ENCODE measurements at regions not wholly inside any gene's neighbourhood (a gene's known extent, or its start where the extent isn't known, plus 50 kb on each side); places are given as distances from the start of the nearest gene placed in this dataset.

- TF ChIP-seq TAF1 (IDR thresholded peaks at IDR 0.05; ENCODE audit: borderline replicate concordance, insufficient read depth, low read length) = no peak
- TF ChIP-seq, protein P1, sequence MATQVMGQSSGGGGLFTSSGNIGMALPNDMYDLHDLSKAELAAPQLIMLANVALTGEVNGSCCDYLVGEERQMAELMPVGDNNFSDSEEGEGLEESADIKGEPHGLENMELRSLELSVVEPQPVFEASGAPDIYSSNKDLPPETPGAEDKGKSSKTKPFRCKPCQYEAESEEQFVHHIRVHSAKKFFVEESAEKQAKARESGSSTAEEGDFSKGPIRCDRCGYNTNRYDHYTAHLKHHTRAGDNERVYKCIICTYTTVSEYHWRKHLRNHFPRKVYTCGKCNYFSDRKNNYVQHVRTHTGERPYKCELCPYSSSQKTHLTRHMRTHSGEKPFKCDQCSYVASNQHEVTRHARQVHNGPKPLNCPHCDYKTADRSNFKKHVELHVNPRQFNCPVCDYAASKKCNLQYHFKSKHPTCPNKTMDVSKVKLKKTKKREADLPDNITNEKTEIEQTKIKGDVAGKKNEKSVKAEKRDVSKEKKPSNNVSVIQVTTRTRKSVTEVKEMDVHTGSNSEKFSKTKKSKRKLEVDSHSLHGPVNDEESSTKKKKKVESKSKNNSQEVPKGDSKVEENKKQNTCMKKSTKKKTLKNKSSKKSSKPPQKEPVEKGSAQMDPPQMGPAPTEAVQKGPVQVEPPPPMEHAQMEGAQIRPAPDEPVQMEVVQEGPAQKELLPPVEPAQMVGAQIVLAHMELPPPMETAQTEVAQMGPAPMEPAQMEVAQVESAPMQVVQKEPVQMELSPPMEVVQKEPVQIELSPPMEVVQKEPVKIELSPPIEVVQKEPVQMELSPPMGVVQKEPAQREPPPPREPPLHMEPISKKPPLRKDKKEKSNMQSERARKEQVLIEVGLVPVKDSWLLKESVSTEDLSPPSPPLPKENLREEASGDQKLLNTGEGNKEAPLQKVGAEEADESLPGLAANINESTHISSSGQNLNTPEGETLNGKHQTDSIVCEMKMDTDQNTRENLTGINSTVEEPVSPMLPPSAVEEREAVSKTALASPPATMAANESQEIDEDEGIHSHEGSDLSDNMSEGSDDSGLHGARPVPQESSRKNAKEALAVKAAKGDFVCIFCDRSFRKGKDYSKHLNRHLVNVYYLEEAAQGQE (IDR thresholded peaks at IDR 0.05; ENCODE audit: insufficient read depth in 1 of 2, low read depth in 2 of 2, low read length in 2 of 2) = no peak
- no peak for TF ChIP-seq SIN3A (IDR thresholded peaks at IDR 0.05; ENCODE audit: borderline replicate concordance, insufficient read depth, low read length)
- TF ChIP-seq POLR2AphosphoS5 (IDR thresholded peaks at IDR 0.05; ENCODE audit: low read depth, low read length) = no peak
- no peak for TF ChIP-seq FOXP2 (optimal IDR thresholded peaks at IDR 0.05; ENCODE audit: borderline replicate concordance, extremely low read depth, extremely low read length, insufficient read depth)
Measured at GRCh38 chr16:61382435-61382834, 653.8 kb downstream of the CDH8 start.

DNA sequence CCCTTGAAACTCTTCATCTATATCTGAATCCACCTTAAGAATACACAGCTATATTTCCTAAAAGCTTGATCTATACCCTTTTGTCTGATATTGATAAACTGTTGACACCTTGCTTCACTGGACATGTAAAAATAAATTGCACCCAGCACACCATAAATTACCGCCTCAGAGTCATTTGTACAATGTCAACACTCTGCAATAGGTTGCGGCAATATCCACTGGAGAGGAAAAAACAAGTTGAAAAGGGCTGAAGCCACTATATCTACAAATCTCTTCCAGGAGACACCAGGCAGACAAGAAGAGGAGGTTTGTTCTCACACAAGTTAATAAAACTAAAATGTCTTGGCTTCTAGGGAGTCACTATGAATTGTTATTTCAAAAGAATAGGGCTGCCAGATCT lies 656.9 kb downstream of the CDH8 start:
- TF ChIP-seq POLR2AphosphoS5 (IDR thresholded peaks at IDR 0.05; ENCODE audit: low read depth, low read length) = no peak
- no peak for TF ChIP-seq SIN3A (IDR thresholded peaks at IDR 0.05; ENCODE audit: borderline replicate concordance, insufficient read depth, low read length)
- TF ChIP-seq, protein P1 (IDR thresholded peaks at IDR 0.05; ENCODE audit: insufficient read depth in 1 of 2, low read depth in 2 of 2, low read length in 2 of 2) = no peak
- TF ChIP-seq FOXP2 (optimal IDR thresholded peaks at IDR 0.05; ENCODE audit: borderline replicate concordance, extremely low read depth, extremely low read length, insufficient read depth) = no peak
- no peak for TF ChIP-seq TAF1 (IDR thresholded peaks at IDR 0.05; ENCODE audit: borderline replicate concordance, insufficient read depth, low read length)

- no peak for TF ChIP-seq POLR2AphosphoS5 (IDR thresholded peaks at IDR 0.05; ENCODE audit: low read depth, low read length)
- TF ChIP-seq TAF1 (IDR thresholded peaks at IDR 0.05; ENCODE audit: borderline replicate concordance, insufficient read depth, low read length) = no peak
- TF ChIP-seq, protein P1 (IDR thresholded peaks at IDR 0.05; ENCODE audit: insufficient read depth in 1 of 2, low read depth in 2 of 2, low read length in 2 of 2) = no peak
- TF ChIP-seq SIN3A (IDR thresholded peaks at IDR 0.05; ENCODE audit: borderline replicate concordance, insufficient read depth, low read length) = no peak
- TF ChIP-seq FOXP2 (optimal IDR thresholded peaks at IDR 0.05; ENCODE audit: borderline replicate concordance, extremely low read depth, extremely low read length, insufficient read depth) = no peak
Measured at GRCh38 chr16:61374071-61374470, 662.2 kb downstream of the CDH8 start.

DNA sequence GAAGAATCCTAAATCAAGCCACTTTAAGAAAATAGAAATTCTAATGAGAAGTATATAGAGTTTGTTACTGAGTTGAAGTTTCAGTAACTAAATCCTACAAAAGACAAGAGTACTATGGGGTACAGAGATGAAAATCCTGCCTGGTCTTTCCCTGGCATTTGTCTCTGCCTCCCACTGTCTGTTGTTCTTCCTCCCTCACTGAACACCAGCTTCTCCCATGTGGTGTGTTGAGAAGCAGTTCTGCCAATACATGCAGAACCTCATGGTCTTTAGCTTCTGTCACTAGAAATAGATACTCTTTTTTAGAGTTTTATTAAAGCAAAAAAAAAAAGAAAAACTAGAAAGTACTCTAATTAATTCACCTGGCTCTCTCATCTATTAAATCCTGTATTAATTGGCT lies 664.4 kb downstream of the CDH8 start:
- TF ChIP-seq TAF1 (IDR thresholded peaks at IDR 0.05; ENCODE audit: borderline replicate concordance, insufficient read depth, low read length) (no peak), POLR2AphosphoS5 (IDR thresholded peaks at IDR 0.05; ENCODE audit: low read depth, low read length) (no peak), FOXP2 (optimal IDR thresholded peaks at IDR 0.05; ENCODE audit: borderline replicate concordance, extremely low read depth, extremely low read length, insufficient read depth) (no peak), SIN3A (IDR thresholded peaks at IDR 0.05; ENCODE audit: borderline replicate concordance, insufficient read depth, low read length) (no peak)
- TF ChIP-seq, protein P1 (IDR thresholded peaks at IDR 0.05; ENCODE audit: insufficient read depth in 1 of 2, low read depth in 2 of 2, low read length in 2 of 2) = no peak

GRCh38 chr16:61371388-61371787 lies 664.9 kb downstream of the CDH8 start:
- TF ChIP-seq POLR2AphosphoS5 (IDR thresholded peaks at IDR 0.05; ENCODE audit: low read depth, low read length) (no peak), SIN3A (IDR thresholded peaks at IDR 0.05; ENCODE audit: borderline replicate concordance, insufficient read depth, low read length) (no peak), FOXP2 (optimal IDR thresholded peaks at IDR 0.05; ENCODE audit: borderline replicate concordance, extremely low read depth, extremely low read length, insufficient read depth) (no peak), TAF1 (IDR thresholded peaks at IDR 0.05; ENCODE audit: borderline replicate concordance, insufficient read depth, low read length) (no peak)
- TF ChIP-seq, protein P1 (IDR thresholded peaks at IDR 0.05; ENCODE audit: insufficient read depth in 1 of 2, low read depth in 2 of 2, low read length in 2 of 2) = no peak

All from PFSK-1 (cell line).